ENCODE measurements at regions not wholly inside any gene's neighbourhood (a gene's known extent, or its start where the extent isn't known, plus 50 kb on each side); places are given as distances from the start of the nearest gene placed in this dataset.

DNA sequence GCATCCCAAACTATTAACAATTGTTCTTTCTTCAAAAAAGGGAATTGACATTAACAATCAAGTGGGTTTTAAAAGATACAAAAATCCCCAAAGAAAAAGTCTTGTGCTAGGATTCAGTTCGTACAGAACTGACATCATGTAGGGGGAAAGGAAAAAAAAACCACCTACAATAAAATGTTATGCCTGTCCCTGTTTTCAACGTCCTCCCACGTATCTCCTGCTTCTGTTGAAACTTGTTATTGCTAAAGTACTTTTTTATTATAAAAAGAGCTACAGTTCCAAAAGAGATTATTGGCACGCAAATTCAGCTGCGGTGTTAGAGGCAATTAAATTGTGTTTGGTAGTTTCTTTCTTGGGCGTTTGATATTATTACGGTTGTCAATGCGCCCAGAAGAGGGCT is 102.8 kb upstream of the PHACTR1 start:
- DNase-seq = no peak
- H3K27me3 ChIP-seq (ENCODE audit: low read depth) = no peaks in the 10 kb centered on the region
- H3K4me1 ChIP-seq = no peaks in the 10 kb centered on the region
- H3K4me3 ChIP-seq = no peak overlapping the region
- H3K27ac ChIP-seq (replicated peaks) = no peak overlapping the region
- H3K9me3 ChIP-seq (replicated peaks) = no peaks in the 10 kb centered on the region
- TF ChIP-seq, protein P1, sequence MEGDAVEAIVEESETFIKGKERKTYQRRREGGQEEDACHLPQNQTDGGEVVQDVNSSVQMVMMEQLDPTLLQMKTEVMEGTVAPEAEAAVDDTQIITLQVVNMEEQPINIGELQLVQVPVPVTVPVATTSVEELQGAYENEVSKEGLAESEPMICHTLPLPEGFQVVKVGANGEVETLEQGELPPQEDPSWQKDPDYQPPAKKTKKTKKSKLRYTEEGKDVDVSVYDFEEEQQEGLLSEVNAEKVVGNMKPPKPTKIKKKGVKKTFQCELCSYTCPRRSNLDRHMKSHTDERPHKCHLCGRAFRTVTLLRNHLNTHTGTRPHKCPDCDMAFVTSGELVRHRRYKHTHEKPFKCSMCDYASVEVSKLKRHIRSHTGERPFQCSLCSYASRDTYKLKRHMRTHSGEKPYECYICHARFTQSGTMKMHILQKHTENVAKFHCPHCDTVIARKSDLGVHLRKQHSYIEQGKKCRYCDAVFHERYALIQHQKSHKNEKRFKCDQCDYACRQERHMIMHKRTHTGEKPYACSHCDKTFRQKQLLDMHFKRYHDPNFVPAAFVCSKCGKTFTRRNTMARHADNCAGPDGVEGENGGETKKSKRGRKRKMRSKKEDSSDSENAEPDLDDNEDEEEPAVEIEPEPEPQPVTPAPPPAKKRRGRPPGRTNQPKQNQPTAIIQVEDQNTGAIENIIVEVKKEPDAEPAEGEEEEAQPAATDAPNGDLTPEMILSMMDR (IDR thresholded peaks at IDR 0.05; ENCODE audit: borderline replicate concordance) = no peak
- intact Hi-C loops (cut with micrococcal nuclease) = no loop called here
- H3K36me3 ChIP-seq = no peaks in the 10 kb centered on the region

DNA sequence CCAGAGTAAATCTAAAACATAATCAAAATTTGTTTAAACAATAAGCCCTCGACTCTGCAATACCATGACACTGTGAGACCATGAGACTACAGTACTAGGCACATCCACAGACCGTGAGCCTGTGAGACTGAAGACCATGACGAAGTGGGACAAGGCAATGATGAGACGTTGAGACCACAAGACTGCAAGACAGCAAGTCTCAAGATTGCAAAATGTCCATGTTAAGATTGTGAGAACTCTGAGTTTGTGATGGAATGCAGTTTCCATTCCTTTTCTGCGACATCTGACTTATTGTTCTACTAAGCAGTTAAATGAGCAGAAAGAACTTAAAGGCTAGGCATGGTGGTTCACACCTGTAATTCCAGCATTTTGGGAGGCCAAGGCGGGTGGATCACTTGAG is 102.1 kb upstream of the PHACTR1 start:
- no peaks in the 10 kb centered on the region for H3K4me1 ChIP-seq
- no peak for DNase-seq
- H3K27me3 ChIP-seq (ENCODE audit: low read depth) = no peaks in the 10 kb centered on the region
- intact Hi-C loops (cut with micrococcal nuclease) = no loop called here
- no peaks in the 10 kb centered on the region for H3K36me3 ChIP-seq
- H3K27ac ChIP-seq (replicated peaks) = no peak overlapping the region
- TF ChIP-seq, protein P1 (IDR thresholded peaks at IDR 0.05; ENCODE audit: borderline replicate concordance) = no peak
- no peaks in the 10 kb centered on the region for H3K9me3 ChIP-seq (replicated peaks)
- H3K4me3 ChIP-seq = no peak overlapping the region

DNA sequence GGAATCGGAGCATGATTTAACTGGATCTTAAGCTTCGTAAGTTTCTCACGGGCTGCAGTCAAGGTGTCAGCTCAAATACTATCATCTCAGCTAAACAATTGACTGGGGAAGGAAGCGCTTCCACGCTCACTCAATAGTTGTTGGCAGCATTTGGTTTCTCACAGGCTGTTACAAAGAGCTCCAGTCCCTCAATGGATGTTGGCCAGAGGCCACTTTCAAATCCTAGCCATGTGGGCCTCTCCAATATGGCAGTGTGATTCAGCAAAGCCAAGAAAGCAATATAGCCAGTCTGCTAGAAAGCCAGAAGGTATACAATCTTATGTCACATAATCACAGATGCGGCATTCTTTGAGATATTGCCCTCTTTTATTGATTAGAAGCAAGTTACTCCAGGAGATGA is 98.3 kb upstream of the PHACTR1 start:
- no peak for DNase-seq
- H3K36me3 ChIP-seq = no peaks in the 10 kb centered on the region
- no peak overlapping the region for H3K27ac ChIP-seq (replicated peaks)
- no peaks in the 10 kb centered on the region for H3K27me3 ChIP-seq (ENCODE audit: low read depth)
- TF ChIP-seq, protein P1 (IDR thresholded peaks at IDR 0.05; ENCODE audit: borderline replicate concordance) = no peak
- intact Hi-C loops (cut with micrococcal nuclease) = no loop called here
- H3K9me3 ChIP-seq (replicated peaks) = no peaks in the 10 kb centered on the region
- H3K4me3 ChIP-seq = no peak overlapping the region
- H3K4me1 ChIP-seq = no peaks in the 10 kb centered on the region

DNA sequence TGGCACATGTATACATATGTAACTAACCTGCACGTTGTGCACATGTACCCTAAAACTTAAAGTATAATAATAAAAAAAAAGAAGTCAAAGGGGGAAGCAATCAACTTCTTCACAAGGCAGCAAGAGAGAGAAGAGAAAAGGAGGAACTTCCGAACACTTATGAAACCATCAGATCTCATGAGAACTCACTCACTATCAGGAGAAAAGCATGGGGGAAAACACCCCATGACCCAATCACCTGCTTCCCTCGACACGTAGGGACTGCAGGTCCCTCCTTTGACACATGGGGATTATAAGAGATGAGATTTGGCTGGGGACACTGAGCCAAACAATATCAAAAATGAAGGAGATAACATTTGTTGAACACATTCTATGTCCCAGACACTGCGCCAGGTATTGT is 94.8 kb upstream of the PHACTR1 start:
- no peak overlapping the region for H3K4me3 ChIP-seq
- H3K9me3 ChIP-seq (replicated peaks) = no peaks in the 10 kb centered on the region
- TF ChIP-seq, protein P1 (IDR thresholded peaks at IDR 0.05; ENCODE audit: borderline replicate concordance) = no peak
- H3K27ac ChIP-seq (replicated peaks) = no peak overlapping the region
- H3K4me1 ChIP-seq = no peaks in the 10 kb centered on the region
- DNase-seq = no peak
- intact Hi-C loops (cut with micrococcal nuclease) = no loop called here
- no peaks in the 10 kb centered on the region for H3K36me3 ChIP-seq
- no peaks in the 10 kb centered on the region for H3K27me3 ChIP-seq (ENCODE audit: low read depth)

DNA sequence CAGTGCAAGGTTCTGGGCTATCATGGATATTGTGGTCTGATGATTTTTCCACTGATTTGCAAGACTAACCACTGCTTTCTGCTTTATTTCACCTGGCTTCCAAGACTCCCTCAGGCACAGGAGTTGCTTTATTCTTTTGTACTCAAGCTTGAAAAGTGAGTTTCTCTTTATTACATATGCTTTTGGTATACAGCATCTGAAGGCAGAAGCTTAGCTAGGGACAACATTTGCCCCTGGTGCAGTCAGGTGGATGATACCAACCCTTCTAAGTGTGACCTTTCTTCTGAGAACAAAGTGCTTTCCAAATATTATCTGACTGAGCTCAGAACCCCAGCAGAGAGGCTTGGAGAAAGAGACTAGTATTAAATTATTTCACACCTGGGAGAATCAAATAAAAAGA is 94.0 kb upstream of the PHACTR1 start:
- no peaks in the 10 kb centered on the region for H3K27me3 ChIP-seq (ENCODE audit: low read depth)
- intact Hi-C loops (cut with micrococcal nuclease) = no loop called here
- TF ChIP-seq, protein P1 (IDR thresholded peaks at IDR 0.05; ENCODE audit: borderline replicate concordance) = no peak
- H3K36me3 ChIP-seq = no peaks in the 10 kb centered on the region
- DNase-seq = no peak
- H3K9me3 ChIP-seq (replicated peaks) = no peaks in the 10 kb centered on the region
- no peak overlapping the region for H3K4me3 ChIP-seq
- no peak overlapping the region for H3K27ac ChIP-seq (replicated peaks)
- H3K4me1 ChIP-seq = no peaks in the 10 kb centered on the region

Data from left ventricle myocardium inferior (tissue), 1 donor.